SU-DHL-6 (cell line): ENCODE measurements at regions not wholly inside any gene's neighbourhood (a gene's known extent, or its start where the extent isn't known, plus 50 kb on each side); places are given as distances from the start of the nearest gene placed in this dataset.

Source experiments
- H2AFZ ChIP-seq: fragments of 200-600 bp; sonication (generic); 2 replicates; pipeline ENCODE4 v1.6.1; 2014; ENCODE audit warnings: low read depth, mild to moderate bottlenecking, moderate library complexity, mixed read lengths, antibody characterized with exemption, low read length; ENCODE audit not compliant: severe bottlenecking
- H3F3A ChIP-seq: fragments of 200-600 bp; shearing (Covaris generic); 2 replicates; pipeline ENCODE4 v1.6.0; 2016; ENCODE audit warnings: antibody characterized with exemption, mild to moderate bottlenecking; ENCODE audit not compliant: insufficient read depth
- H3K27ac ChIP-seq: fragments of 200-600 bp; sonication (generic); 2 replicates; pipeline ENCODE4 v1.5.1; 2016; ENCODE audit warnings: low read depth, mild to moderate bottlenecking, low read length, moderate library complexity, mixed read lengths
- H3K27me3 ChIP-seq: fragments of 200-600 bp; sonication (generic), shearing (Covaris generic); 2 replicates; pipeline ENCODE4 v1.6.0; 2014; ENCODE audit warnings: mild to moderate bottlenecking, low read length
- H3K36me3 ChIP-seq: fragments of 200-600 bp; sonication (generic); 2 replicates; pipeline ENCODE4 v1.6.1; 2014; ENCODE audit warnings: mild to moderate bottlenecking, low read length, mixed read lengths
- H3K4me2 ChIP-seq: fragments of 300-600, 200-600 bp; shearing (Covaris generic), sonication (generic); 2 replicates; pipeline ENCODE4 v1.6.0; 2014; ENCODE audit warnings: low read length, low read depth, mild to moderate bottlenecking; ENCODE audit not compliant: poor library complexity, severe bottlenecking
- H3K4me3 ChIP-seq: fragments of 200-600 bp; sonication (generic); 2 replicates; pipeline ENCODE4 v1.5.1; 2014; ENCODE audit warnings: antibody characterized with exemption, low read length, mild to moderate bottlenecking, mixed read lengths; ENCODE audit not compliant: insufficient read depth, poor library complexity, severe bottlenecking
- H3K79me2 ChIP-seq: fragments of 200-600 bp; sonication (generic); 2 replicates; pipeline ENCODE4 v1.6.1; 2014; ENCODE audit warnings: mild to moderate bottlenecking, low read length, moderate library complexity; ENCODE audit not compliant: insufficient read depth
- H3K9ac ChIP-seq: fragments of 200-600 bp; sonication (generic); 2 replicates; pipeline ENCODE4 v1.7.0; 2014; ENCODE audit warnings: mild to moderate bottlenecking, low read length
- H3K9me2 ChIP-seq: fragments of 200-600 bp; sonication (generic); replicated peaks from 2 replicates; pipeline ENCODE4 v1.6.1; 2014; ENCODE audit warnings: low read length; ENCODE audit not compliant: insufficient read depth
- H3K9me3 ChIP-seq: fragments of 200-600 bp; sonication (generic); 2 replicates; pipeline ENCODE4 v1.6.1; 2014; ENCODE audit warnings: low read length, mixed read lengths; ENCODE audit not compliant: insufficient read depth
- H4K20me1 ChIP-seq: fragments of 200-600 bp; sonication (generic); 2 replicates; pipeline ENCODE4 v1.6.1; 2014; ENCODE audit warnings: low read depth, mild to moderate bottlenecking, antibody characterized with exemption, low read length, moderate library complexity, mixed read lengths
- EZH2phosphoT487 ChIP-seq: fragments of 200-600 bp; sonication (generic), shearing (Covaris generic); conservative IDR thresholded peaks from 2 replicates; pipeline ENCODE4 v1.6.1; 2018; ENCODE audit warnings: mild to moderate bottlenecking, antibody characterized with exemption, low read length, moderate library complexity, mixed read lengths
- TF ChIP-seq, protein P1 (sequence below): fragments of 200-600 bp; sonication (generic); IDR thresholded peaks from one replicate; pipeline ENCODE4 v1.5.1; 2017; ENCODE audit warnings: antibody characterized with exemption, mild to moderate bottlenecking, low read length, moderate library complexity; ENCODE audit not compliant: insufficient read depth, poor library complexity, severe bottlenecking

DNA sequence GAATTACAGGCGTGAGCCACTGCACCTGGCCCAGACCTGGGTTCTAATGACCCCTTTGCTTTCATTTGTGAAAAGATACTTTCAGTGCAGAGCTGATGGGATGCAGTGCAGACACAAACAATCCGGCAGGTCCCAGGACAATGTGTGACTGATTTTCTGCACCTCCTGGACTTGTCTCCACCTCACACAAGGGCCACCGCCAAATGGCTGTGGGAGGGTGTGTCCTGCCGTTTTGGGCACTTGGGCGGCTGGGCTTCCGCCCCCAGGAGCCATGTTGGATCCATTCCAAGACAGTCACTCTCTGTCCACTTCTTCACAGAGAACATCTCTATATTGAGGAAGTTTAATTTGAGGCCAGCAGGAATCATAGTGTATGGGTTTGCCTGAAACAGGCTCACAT lies 112.3 kb upstream of the ZNF507 start:
- H3K9me3 ChIP-seq = no peaks in the 10 kb centered on the region
- H3K27me3 ChIP-seq = no peaks in the 10 kb centered on the region
- H3K4me2 ChIP-seq = no peak overlapping the region
- H3F3A ChIP-seq = no peaks in the 10 kb centered on the region
- no peaks in the 10 kb centered on the region for H4K20me1 ChIP-seq
- no peaks in the 10 kb centered on the region for H3K79me2 ChIP-seq
- H3K9ac ChIP-seq = no peak overlapping the region
- TF ChIP-seq, protein P1, sequence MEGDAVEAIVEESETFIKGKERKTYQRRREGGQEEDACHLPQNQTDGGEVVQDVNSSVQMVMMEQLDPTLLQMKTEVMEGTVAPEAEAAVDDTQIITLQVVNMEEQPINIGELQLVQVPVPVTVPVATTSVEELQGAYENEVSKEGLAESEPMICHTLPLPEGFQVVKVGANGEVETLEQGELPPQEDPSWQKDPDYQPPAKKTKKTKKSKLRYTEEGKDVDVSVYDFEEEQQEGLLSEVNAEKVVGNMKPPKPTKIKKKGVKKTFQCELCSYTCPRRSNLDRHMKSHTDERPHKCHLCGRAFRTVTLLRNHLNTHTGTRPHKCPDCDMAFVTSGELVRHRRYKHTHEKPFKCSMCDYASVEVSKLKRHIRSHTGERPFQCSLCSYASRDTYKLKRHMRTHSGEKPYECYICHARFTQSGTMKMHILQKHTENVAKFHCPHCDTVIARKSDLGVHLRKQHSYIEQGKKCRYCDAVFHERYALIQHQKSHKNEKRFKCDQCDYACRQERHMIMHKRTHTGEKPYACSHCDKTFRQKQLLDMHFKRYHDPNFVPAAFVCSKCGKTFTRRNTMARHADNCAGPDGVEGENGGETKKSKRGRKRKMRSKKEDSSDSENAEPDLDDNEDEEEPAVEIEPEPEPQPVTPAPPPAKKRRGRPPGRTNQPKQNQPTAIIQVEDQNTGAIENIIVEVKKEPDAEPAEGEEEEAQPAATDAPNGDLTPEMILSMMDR = no peak
- TF ChIP-seq EZH2phosphoT487 = no peak
- no peak overlapping the region for H2AFZ ChIP-seq
- no peak overlapping the region for H3K4me3 ChIP-seq
- no peaks in the 10 kb centered on the region for H3K9me2 ChIP-seq
- no peaks in the 10 kb centered on the region for H3K36me3 ChIP-seq
- H3K27ac ChIP-seq = no peak overlapping the region

GRCh38 chr19:32233885-32234284 lies 111.5 kb upstream of the ZNF507 start:
- no peaks in the 10 kb centered on the region for H3F3A ChIP-seq
- H3K4me2 ChIP-seq = no peak overlapping the region
- no peaks in the 10 kb centered on the region for H3K79me2 ChIP-seq
- no peak overlapping the region for H3K9ac ChIP-seq
- no peaks in the 10 kb centered on the region for H4K20me1 ChIP-seq
- H3K36me3 ChIP-seq = no peaks in the 10 kb centered on the region
- no peak overlapping the region for H3K27ac ChIP-seq
- no peaks in the 10 kb centered on the region for H3K9me2 ChIP-seq
- no peak overlapping the region for H2AFZ ChIP-seq
- no peak overlapping the region for H3K4me3 ChIP-seq
- no peaks in the 10 kb centered on the region for H3K9me3 ChIP-seq
- TF ChIP-seq, protein P1 = no peak
- TF ChIP-seq EZH2phosphoT487 = no peak
- H3K27me3 ChIP-seq = no peaks in the 10 kb centered on the region

GRCh38 chr19:32234663-32235217 lies 110.7 kb upstream of the ZNF507 start:
- no peak for TF ChIP-seq EZH2phosphoT487
- TF ChIP-seq, protein P1 = no peak
- no peak overlapping the region for H3K4me2 ChIP-seq
- H4K20me1 ChIP-seq = no peaks in the 10 kb centered on the region
- no peaks in the 10 kb centered on the region for H3K9me2 ChIP-seq
- H3K27ac ChIP-seq = no peak overlapping the region
- H3K36me3 ChIP-seq = no peaks in the 10 kb centered on the region
- no peaks in the 10 kb centered on the region for H3K27me3 ChIP-seq
- no peaks in the 10 kb centered on the region for H3K79me2 ChIP-seq
- no peak overlapping the region for H3K4me3 ChIP-seq
- no peaks in the 10 kb centered on the region for H3K9me3 ChIP-seq
- H2AFZ ChIP-seq = no peak overlapping the region
- no peak overlapping the region for H3K9ac ChIP-seq
- no peaks in the 10 kb centered on the region for H3F3A ChIP-seq
